Left hindlimb (tissue), 1 donor: ENCODE measurements at regions not wholly inside any gene's neighbourhood (a gene's known extent, or its start where the extent isn't known, plus 50 kb on each side); places are given as distances from the start of the nearest gene placed in this dataset.

ENCODE experiments used
- DNase-seq: peaks from one replicate; pipeline ENCODE4 v3.0.0-alpha.2; 2018

- DNase-seq, result no peak
Measured at GRCh38 chr5:173785866-173786265, 102.3 kb upstream of the CPEB4 start.

GRCh38 chr5:173786286-173787187 lies 101.6 kb upstream of the CPEB4 start:
- no peak for DNase-seq

GRCh38 chr5:173789031-173789920 lies 98.9 kb upstream of the CPEB4 start:
- DNase-seq, result no peak

- no peak for DNase-seq
Measured at GRCh38 chr5:173790177-173790719, 97.9 kb upstream of the CPEB4 start.

- DNase-seq, result no peak
Measured at GRCh38 chr5:173790836-173791546, 97.2 kb upstream of the CPEB4 start.

- DNase-seq, result no peak
Measured at GRCh38 chr5:173791878-173792277, 96.3 kb upstream of the CPEB4 start.

- no peak for DNase-seq
Measured at GRCh38 chr5:173792781-173793547, 95.2 kb upstream of the CPEB4 start.

GRCh38 chr5:173793648-173794548 lies 94.3 kb upstream of the CPEB4 start:
- no peak for DNase-seq

GRCh38 chr5:173794901-173795416 lies 93.2 kb upstream of the CPEB4 start:
- DNase-seq, result no peak

- DNase-seq, result no peak
Measured at GRCh38 chr5:173795601-173796000, 92.5 kb upstream of the CPEB4 start.

GRCh38 chr5:173796721-173797495 lies 91.2 kb upstream of the CPEB4 start:
- DNase-seq, result no peak

- no peak for DNase-seq
Measured at GRCh38 chr5:173798127-173798810, 89.9 kb upstream of the CPEB4 start.

- no peak for DNase-seq
Measured at GRCh38 chr5:173800340-173800739, 87.8 kb upstream of the CPEB4 start.

- DNase-seq, result no peak
Measured at GRCh38 chr5:173801006-173801405, 87.1 kb upstream of the CPEB4 start.

GRCh38 chr5:173802670-173803165 lies 85.4 kb upstream of the CPEB4 start:
- no peak for DNase-seq

- no peak for DNase-seq
Measured at GRCh38 chr5:173804579-173804978, 83.6 kb upstream of the CPEB4 start.

GRCh38 chr5:173806270-173807035 lies 81.7 kb upstream of the CPEB4 start:
- no peak for DNase-seq

- no peak for DNase-seq
Measured at GRCh38 chr5:173807181-173807655, 80.9 kb upstream of the CPEB4 start.
